ENCODE measurements at regions not wholly inside any gene's neighbourhood (a gene's known extent, or its start where the extent isn't known, plus 50 kb on each side); places are given as distances from the start of the nearest gene placed in this dataset.

- no peak for TF ChIP-seq POLR2A (IDR thresholded peaks at IDR 0.05)
- no peak for TF ChIP-seq CTCF (IDR thresholded peaks at IDR 0.05)
Observed at GRCh38 chr6:133811557-133811956, 77.4 kb upstream of the TCF21 start.

Measured in heart left ventricle (tissue), 13 donors.